HEK293 (cell line): ENCODE measurements at regions not wholly inside any gene's neighbourhood (a gene's known extent, or its start where the extent isn't known, plus 50 kb on each side); places are given as distances from the start of the nearest gene placed in this dataset.

Experiments used
- CTCF ChIA-PET: fragments of 350-600 bp; formaldehyde crosslinking; extraction: SDS; loops from one replicate; lab custom pipeline; 2021; ENCODE audit warnings: antibody characterized with exemption; lab: Yijun Ruan, JAX
- POLR2A ChIA-PET: fragments of 300-600 bp; formaldehyde crosslinking; extraction: SDS; loops from one replicate; lab custom pipeline; 2020; ENCODE audit warnings: antibody characterized with exemption, inconsistent platforms; lab: Yijun Ruan, JAX
- H3K27ac ChIP-seq: fragments of 200-500 bp; sonication (Bioruptor generic); 2 replicates; pipeline ENCODE4 v1.5.1; 2014; ENCODE audit warnings: low read depth, low read length, control low read depth, inconsistent platforms; ENCODE audit errors: extremely low read depth
- H3K36me3 ChIP-seq, 2 experiments: fragments of 200-500 bp in 1 of 2; sonication (Bioruptor generic) in 1 of 2; 1 replicate in 1 of 2; 2 replicates in 1 of 2; pipeline ENCODE4 v1.5.1; 2014 to 2017; ENCODE audit warnings: inconsistent platforms in 2 of 2, low read length in 2 of 2; ENCODE audit not compliant: control insufficient read depth in 2 of 2, insufficient read depth in 1 of 2
- H3K4me1 ChIP-seq: fragments of 200-500 bp; sonication (Bioruptor generic); 2 replicates; pipeline ENCODE4 v1.5.1; 2014; ENCODE audit warnings: mild to moderate bottlenecking, low read length, inconsistent platforms; ENCODE audit not compliant: control insufficient read depth, insufficient read depth
- H3K4me3 ChIP-seq: 2 replicates; pipeline ENCODE4 v1.5.1; 2011; ENCODE audit warnings: low read depth, mild to moderate bottlenecking, control low read depth, low read length, moderate library complexity
- H3K9me3 ChIP-seq: fragments of 200-500 bp; sonication (Bioruptor generic); 2 replicates; pipeline ENCODE4 v1.5.1; 2014; ENCODE audit warnings: low read depth, low read length, inconsistent platforms; ENCODE audit not compliant: control insufficient read depth, insufficient read depth
- BCL11B ChIP-seq: fragments of 450-650 bp; formaldehyde crosslinking; IDR thresholded peaks from 2 replicates; pipeline ENCODE4 v1.5.1; 2016; ENCODE audit warnings: low read depth, missing biosample characterization, missing genetic modification characterization
- KLF7 ChIP-seq: fragments of 450-650 bp; formaldehyde crosslinking; IDR thresholded peaks from 2 replicates; pipeline ENCODE4 v1.5.1; 2016; ENCODE audit warnings: missing biosample characterization, missing genetic modification characterization, borderline replicate concordance
- PRDM1 ChIP-seq: fragments of 450-650 bp; formaldehyde crosslinking; IDR thresholded peaks from 2 replicates; pipeline ENCODE4; 2016; ENCODE audit warnings: missing biosample characterization, missing genetic modification characterization
- REPIN1 ChIP-seq: fragments of 450-650 bp; formaldehyde crosslinking; IDR thresholded peaks from 2 replicates; pipeline ENCODE4 v1.5.1; 2017; ENCODE audit warnings: missing biosample characterization, missing genetic modification characterization, low read depth
- SALL2 ChIP-seq: fragments of 450-650 bp; formaldehyde crosslinking; IDR thresholded peaks from 2 replicates; pipeline ENCODE4 v1.5.0; 2017; ENCODE audit warnings: missing biosample characterization, mild to moderate bottlenecking, missing genetic modification characterization, borderline replicate concordance
- SCRT1 ChIP-seq: fragments of 450-650 bp; formaldehyde crosslinking; IDR thresholded peaks from 2 replicates; pipeline ENCODE4 v1.5.1; 2016; ENCODE audit warnings: missing biosample characterization, missing genetic modification characterization, borderline replicate concordance
- SETDB1 ChIP-seq: IDR thresholded peaks from one replicate; pipeline ENCODE4 v1.6.1; 2017; ENCODE audit warnings: mild to moderate bottlenecking, low read length, moderate library complexity, mixed read lengths; ENCODE audit not compliant: insufficient read length
- SP2 ChIP-seq: fragments of 450-650 bp; formaldehyde crosslinking; IDR thresholded peaks from 2 replicates; pipeline ENCODE4 v1.5.1; 2016; ENCODE audit warnings: missing biosample characterization, missing genetic modification characterization
- ZBTB17 ChIP-seq: fragments of 450-650 bp; formaldehyde crosslinking; IDR thresholded peaks from 2 replicates; pipeline ENCODE4 v1.5.1; 2016; ENCODE audit warnings: missing biosample characterization, missing genetic modification characterization
- ZBTB48 ChIP-seq: fragments of 450-650 bp; formaldehyde crosslinking; IDR thresholded peaks from 2 replicates; pipeline ENCODE4 v1.5.1; 2016; ENCODE audit warnings: missing biosample characterization, missing genetic modification characterization
- ZBTB7A ChIP-seq: fragments of 450-650 bp; formaldehyde crosslinking; IDR thresholded peaks from 2 replicates; pipeline ENCODE4 v1.5.1; 2016; ENCODE audit warnings: low read depth, missing biosample characterization, missing genetic modification characterization
- ZFP37 ChIP-seq: fragments of 450-650 bp; formaldehyde crosslinking; IDR thresholded peaks from 2 replicates; pipeline ENCODE4 v1.5.1; 2016; ENCODE audit warnings: missing biosample characterization, missing genetic modification characterization
- ZFP69B ChIP-seq: fragments of 450-650 bp; formaldehyde crosslinking; IDR thresholded peaks from 2 replicates; pipeline ENCODE4 v1.5.1; 2016; ENCODE audit warnings: missing biosample characterization, missing genetic modification characterization
- ZNF140 ChIP-seq: fragments of 450-650 bp; formaldehyde crosslinking; IDR thresholded peaks from 2 replicates; pipeline ENCODE4 v1.5.1; 2016; ENCODE audit warnings: missing biosample characterization, missing genetic modification characterization
- ZNF16 ChIP-seq: fragments of 450-650 bp; formaldehyde crosslinking; IDR thresholded peaks from 2 replicates; pipeline ENCODE4 v1.5.1; 2016; ENCODE audit warnings: low read depth, missing biosample characterization, missing genetic modification characterization
- ZNF221 ChIP-seq: fragments of 450-650 bp; formaldehyde crosslinking; IDR thresholded peaks from 2 replicates; pipeline ENCODE4 v1.5.1; 2017; ENCODE audit warnings: missing biosample characterization, missing genetic modification characterization, borderline replicate concordance
- ZNF239 ChIP-seq: fragments of 450-650 bp; formaldehyde crosslinking; IDR thresholded peaks from 2 replicates; pipeline ENCODE4 v1.5.1; 2016; ENCODE audit warnings: missing biosample characterization, missing genetic modification characterization
- ZNF266 ChIP-seq: fragments of 450-650 bp; formaldehyde crosslinking; IDR thresholded peaks from 2 replicates; pipeline ENCODE4 v1.5.1; 2016; ENCODE audit warnings: missing biosample characterization, missing genetic modification characterization, low read depth
- ZNF292 ChIP-seq: fragments of 450-650 bp; formaldehyde crosslinking; IDR thresholded peaks from 2 replicates; pipeline ENCODE4 v1.5.1; 2016; ENCODE audit warnings: low read depth, missing biosample characterization, missing genetic modification characterization, borderline replicate concordance
- ZNF362 ChIP-seq: fragments of 450-650 bp; formaldehyde crosslinking; IDR thresholded peaks from 2 replicates; pipeline ENCODE4 v1.5.1; 2016; ENCODE audit warnings: missing biosample characterization, missing genetic modification characterization
- ZNF366 ChIP-seq: fragments of 450-650 bp; formaldehyde crosslinking; conservative IDR thresholded peaks from 2 replicates; pipeline ENCODE4 v1.5.1; 2016; ENCODE audit warnings: missing biosample characterization, missing genetic modification characterization
- ZNF398 ChIP-seq: fragments of 450-650 bp; formaldehyde crosslinking; IDR thresholded peaks from 2 replicates; pipeline ENCODE4 v1.5.1; 2017; ENCODE audit warnings: missing biosample characterization, missing genetic modification characterization
- ZNF426 ChIP-seq: fragments of 450-650 bp; formaldehyde crosslinking; IDR thresholded peaks from 2 replicates; pipeline ENCODE4 v1.5.1; 2017; ENCODE audit warnings: missing biosample characterization, missing genetic modification characterization, mild to moderate bottlenecking, inconsistent platforms, moderate library complexity
- ZNF510 ChIP-seq: fragments of 450-650 bp; formaldehyde crosslinking; IDR thresholded peaks from 2 replicates; pipeline ENCODE4 v1.5.1; 2018; ENCODE audit warnings: mild to moderate bottlenecking, missing genetic modification characterization, missing biosample characterization; ENCODE audit not compliant: insufficient replicate concordance
- ZNF549 ChIP-seq: fragments of 450-650 bp; IDR thresholded peaks from 2 replicates; pipeline ENCODE4 v1.5.1; 2018; ENCODE audit warnings: missing biosample characterization, missing genetic modification characterization, mild to moderate bottlenecking, inconsistent platforms, moderate library complexity
- ZNF600 ChIP-seq: fragments of 450-650 bp; formaldehyde crosslinking; IDR thresholded peaks from 2 replicates; pipeline ENCODE4 v1.5.1; 2016; ENCODE audit warnings: missing biosample characterization, missing genetic modification characterization
- ZNF621 ChIP-seq: fragments of 450-650 bp; formaldehyde crosslinking; IDR thresholded peaks from 2 replicates; pipeline ENCODE4 v1.5.1; 2017; ENCODE audit warnings: missing biosample characterization, missing genetic modification characterization
- ZNF623 ChIP-seq: fragments of 450-650 bp; formaldehyde crosslinking; IDR thresholded peaks from 2 replicates; pipeline ENCODE4 v1.5.1; 2016; ENCODE audit warnings: missing biosample characterization, missing genetic modification characterization
- ZNF670 ChIP-seq: fragments of 450-650 bp; formaldehyde crosslinking; IDR thresholded peaks from 2 replicates; pipeline ENCODE4 v1.5.1; 2016; ENCODE audit warnings: missing biosample characterization, missing genetic modification characterization, low read depth
- ZNF747 ChIP-seq: fragments of 450-650 bp; formaldehyde crosslinking; IDR thresholded peaks from 2 replicates; pipeline ENCODE4 v1.5.1; 2016; ENCODE audit warnings: missing biosample characterization, missing genetic modification characterization
- ZNF792 ChIP-seq: fragments of 450-650 bp; formaldehyde crosslinking; IDR thresholded peaks from 2 replicates; pipeline ENCODE4 v1.5.1; 2016; ENCODE audit warnings: missing biosample characterization, missing genetic modification characterization
- TF ChIP-seq, protein P1 (sequence below): fragments of 450-650 bp; IDR thresholded peaks from 2 replicates; pipeline ENCODE4 v1.5.1; 2018; ENCODE audit warnings: missing biosample characterization, mild to moderate bottlenecking, missing genetic modification characterization

DNA sequence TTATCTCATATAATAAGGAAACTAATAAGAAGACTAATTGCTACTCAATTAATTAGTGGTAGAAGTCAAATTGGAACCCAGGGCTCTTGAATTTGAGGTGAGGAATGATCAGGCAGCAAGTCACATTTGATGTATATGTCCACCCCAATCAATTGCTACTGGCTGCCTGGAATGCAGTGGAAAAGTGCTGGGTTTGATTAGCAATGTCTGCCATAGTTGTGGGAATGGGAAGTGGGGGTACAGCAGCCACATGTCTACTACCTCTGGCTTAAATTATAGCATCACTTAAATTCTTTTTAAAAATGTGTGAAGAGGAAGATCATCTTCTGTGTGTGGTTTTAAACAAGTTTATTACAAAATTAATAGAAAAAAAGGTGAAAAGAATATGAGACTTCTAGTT lies 50.8 kb upstream of the NAV2 start:
- Histone ChIP-seq H3K36me3 (no peaks in the 10 kb centered on the region), H3K4me3 (no peak overlapping the region), H3K4me1 (no peaks in the 10 kb centered on the region), H3K9me3 (no peaks in the 10 kb centered on the region), H3K27ac (no peak overlapping the region)
- ChIA-PET POLR2A (no interaction called here), CTCF (no interaction called here)
- TF ChIP-seq ZNF621 (tag by site-specific recombination): no peak
- TF ChIP-seq ZBTB7A (tag by site-specific recombination): no peak
- no peak for TF ChIP-seq ZNF398 (tag by site-specific recombination)
- no peak for TF ChIP-seq ZNF239 (tag by site-specific recombination)
- peak; percentile 33; the same call in 1 of the 2 replicates for TF ChIP-seq ZBTB17 (tag by site-specific recombination)

GRCh38 chr11:19660076-19660475 lies 52.6 kb upstream of the NAV2 start:
- no peaks in the 10 kb centered on the region for H3K36me3 ChIP-seq
- H3K27ac ChIP-seq: no peak overlapping the region
- H3K4me1 ChIP-seq: no peaks in the 10 kb centered on the region
- POLR2A ChIA-PET: no interaction called here
- no peak overlapping the region for H3K4me3 ChIP-seq
- TF ChIP-seq SETDB1: no peak
- no peak for TF ChIP-seq SP2 (tag by site-specific recombination)
- TF ChIP-seq ZNF670: no peak
- TF ChIP-seq ZNF623 (tag by site-specific recombination): no peak
- peak; percentile 48; the same call in 1 of the 2 replicates for TF ChIP-seq ZNF600 (tag by site-specific recombination)
- no peak for TF ChIP-seq KLF7 (tag by site-specific recombination)
- TF ChIP-seq SCRT1: no peak
- 0 out of 2 replicates have a peak, but pooled peaks have one; percentile 33 for TF ChIP-seq ZBTB17 (tag by site-specific recombination)
- no peak for TF ChIP-seq ZNF292 (tag by site-specific recombination)
- no peak for TF ChIP-seq BCL11B (tag by site-specific recombination)
- TF ChIP-seq ZFP69B (tag by site-specific recombination): no peak
- TF ChIP-seq ZNF266 (tag by site-specific recombination): no peak
- no peak for TF ChIP-seq ZNF362 (tag by site-specific recombination)
- no peak for TF ChIP-seq ZNF747 (tag by site-specific recombination)
- TF ChIP-seq ZNF140 (tag by site-specific recombination): no peak
- no peak for TF ChIP-seq ZBTB48 (tag by site-specific recombination)
- TF ChIP-seq ZNF510 (tag by site-specific recombination): no peak
- TF ChIP-seq, protein P1, sequence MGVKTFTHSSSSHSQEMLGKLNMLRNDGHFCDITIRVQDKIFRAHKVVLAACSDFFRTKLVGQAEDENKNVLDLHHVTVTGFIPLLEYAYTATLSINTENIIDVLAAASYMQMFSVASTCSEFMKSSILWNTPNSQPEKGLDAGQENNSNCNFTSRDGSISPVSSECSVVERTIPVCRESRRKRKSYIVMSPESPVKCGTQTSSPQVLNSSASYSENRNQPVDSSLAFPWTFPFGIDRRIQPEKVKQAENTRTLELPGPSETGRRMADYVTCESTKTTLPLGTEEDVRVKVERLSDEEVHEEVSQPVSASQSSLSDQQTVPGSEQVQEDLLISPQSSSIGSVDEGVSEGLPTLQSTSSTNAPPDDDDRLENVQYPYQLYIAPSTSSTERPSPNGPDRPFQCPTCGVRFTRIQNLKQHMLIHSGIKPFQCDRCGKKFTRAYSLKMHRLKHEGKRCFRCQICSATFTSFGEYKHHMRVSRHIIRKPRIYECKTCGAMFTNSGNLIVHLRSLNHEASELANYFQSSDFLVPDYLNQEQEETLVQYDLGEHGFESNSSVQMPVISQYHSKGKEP (tag by site-specific recombination): no peak
- TF ChIP-seq ZNF366 (tag by site-specific recombination): peak; percentile 51
- no peak for TF ChIP-seq ZNF426 (tag by site-specific recombination)
- no peak for TF ChIP-seq ZFP37 (tag by site-specific recombination)
- TF ChIP-seq ZNF792 (tag by site-specific recombination): no peak
- no peak for TF ChIP-seq ZNF549 (tag by site-specific recombination)
- no peak for TF ChIP-seq ZNF16 (tag by site-specific recombination)
- no peak for TF ChIP-seq ZNF221 (tag by site-specific recombination)
- TF ChIP-seq SALL2 (tag by site-specific recombination): no peak
- no peak for TF ChIP-seq REPIN1 (tag by site-specific recombination)
- TF ChIP-seq PRDM1: peak; percentile 49; the same call in 1 of the 2 replicates
- H3K9me3 ChIP-seq: no peaks in the 10 kb centered on the region
- CTCF ChIA-PET: interaction anchor here (0.6 kb wide), 1 partner anchor 292 kb away, joined by 3 read pairs; no protein-coding TSS in a partner anchor
